DMS114 treated with DMSO at 0.1 percent for 48 hours (cell line): ENCODE measurements at regions not wholly inside any gene's neighbourhood (a gene's known extent, or its start where the extent isn't known, plus 50 kb on each side); places are given as distances from the start of the nearest gene placed in this dataset.

Experiments used
- DNase-seq: peaks from one replicate; lab custom pipeline; 2025; ENCODE audit not compliant: unreplicated experiment; lab: John Stamatoyannopoulos, UW

- no peak for DNase-seq
These were observed 86.1 kb upstream of the NFIB start for GRCh38 chr9:14399756-14400657.

GRCh38 chr9:14398473-14398872 is 84.5 kb upstream of the NFIB start:
- no peak for DNase-seq

GRCh38 chr9:14396171-14396570 is 82.2 kb upstream of the NFIB start:
- no peak for DNase-seq

- DNase-seq = no peak
These were observed 81.6 kb upstream of the NFIB start for GRCh38 chr9:14395317-14396082.

- no peak for DNase-seq
These were observed 79.5 kb upstream of the NFIB start for GRCh38 chr9:14393418-14393817.

GRCh38 chr9:14391620-14392019 is 77.7 kb upstream of the NFIB start:
- DNase-seq = no peak

GRCh38 chr9:14389657-14390056 is 75.7 kb upstream of the NFIB start:
- DNase-seq = no peak

GRCh38 chr9:14389146-14389545 is 75.2 kb upstream of the NFIB start:
- no peak for DNase-seq

- DNase-seq = no peak
These were observed 69.8 kb upstream of the NFIB start for GRCh38 chr9:14383773-14384172.

GRCh38 chr9:14383294-14383693 is 69.4 kb upstream of the NFIB start:
- DNase-seq = no peak

GRCh38 chr9:14380061-14380836 is 66.3 kb upstream of the NFIB start:
- no peak for DNase-seq

GRCh38 chr9:14379280-14379679 is 65.3 kb upstream of the NFIB start:
- no peak for DNase-seq

- DNase-seq = no peak
These were observed 59.8 kb upstream of the NFIB start for GRCh38 chr9:14373706-14374105.

GRCh38 chr9:14373336-14373666 is 59.4 kb upstream of the NFIB start:
- no peak for DNase-seq

- no peak for DNase-seq
These were observed 58.7 kb upstream of the NFIB start for GRCh38 chr9:14372437-14373335.

GRCh38 chr9:14369011-14369410 is 55.1 kb upstream of the NFIB start:
- no peak for DNase-seq

- DNase-seq = no peak
These were observed 52.1 kb upstream of the NFIB start for GRCh38 chr9:14366076-14366475.

- DNase-seq = no peak
These were observed 51.7 kb upstream of the NFIB start for GRCh38 chr9:14365670-14366069.
